ENCODE measurements at regions not wholly inside any gene's neighbourhood (a gene's known extent, or its start where the extent isn't known, plus 50 kb on each side); places are given as distances from the start of the nearest gene placed in this dataset.

- TF ChIP-seq, protein P1, sequence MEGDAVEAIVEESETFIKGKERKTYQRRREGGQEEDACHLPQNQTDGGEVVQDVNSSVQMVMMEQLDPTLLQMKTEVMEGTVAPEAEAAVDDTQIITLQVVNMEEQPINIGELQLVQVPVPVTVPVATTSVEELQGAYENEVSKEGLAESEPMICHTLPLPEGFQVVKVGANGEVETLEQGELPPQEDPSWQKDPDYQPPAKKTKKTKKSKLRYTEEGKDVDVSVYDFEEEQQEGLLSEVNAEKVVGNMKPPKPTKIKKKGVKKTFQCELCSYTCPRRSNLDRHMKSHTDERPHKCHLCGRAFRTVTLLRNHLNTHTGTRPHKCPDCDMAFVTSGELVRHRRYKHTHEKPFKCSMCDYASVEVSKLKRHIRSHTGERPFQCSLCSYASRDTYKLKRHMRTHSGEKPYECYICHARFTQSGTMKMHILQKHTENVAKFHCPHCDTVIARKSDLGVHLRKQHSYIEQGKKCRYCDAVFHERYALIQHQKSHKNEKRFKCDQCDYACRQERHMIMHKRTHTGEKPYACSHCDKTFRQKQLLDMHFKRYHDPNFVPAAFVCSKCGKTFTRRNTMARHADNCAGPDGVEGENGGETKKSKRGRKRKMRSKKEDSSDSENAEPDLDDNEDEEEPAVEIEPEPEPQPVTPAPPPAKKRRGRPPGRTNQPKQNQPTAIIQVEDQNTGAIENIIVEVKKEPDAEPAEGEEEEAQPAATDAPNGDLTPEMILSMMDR (conservative IDR thresholded peaks at IDR 0.05 in 1 of 2, IDR thresholded peaks at IDR 0.05 in 1 of 2; ENCODE audit: low read depth in 1 of 2, low read length in 2 of 2): no peak
- TF ChIP-seq EZH2 (IDR thresholded peaks at IDR 0.05; ENCODE audit: low read length, missing control alignments): no peak
Observed at GRCh38 chr6:134680433-134680832, 269.5 kb downstream of the ALDH8A1 start.
